ENCODE measurements at regions not wholly inside any gene's neighbourhood (a gene's known extent, or its start where the extent isn't known, plus 50 kb on each side); places are given as distances from the start of the nearest gene placed in this dataset.

DNA sequence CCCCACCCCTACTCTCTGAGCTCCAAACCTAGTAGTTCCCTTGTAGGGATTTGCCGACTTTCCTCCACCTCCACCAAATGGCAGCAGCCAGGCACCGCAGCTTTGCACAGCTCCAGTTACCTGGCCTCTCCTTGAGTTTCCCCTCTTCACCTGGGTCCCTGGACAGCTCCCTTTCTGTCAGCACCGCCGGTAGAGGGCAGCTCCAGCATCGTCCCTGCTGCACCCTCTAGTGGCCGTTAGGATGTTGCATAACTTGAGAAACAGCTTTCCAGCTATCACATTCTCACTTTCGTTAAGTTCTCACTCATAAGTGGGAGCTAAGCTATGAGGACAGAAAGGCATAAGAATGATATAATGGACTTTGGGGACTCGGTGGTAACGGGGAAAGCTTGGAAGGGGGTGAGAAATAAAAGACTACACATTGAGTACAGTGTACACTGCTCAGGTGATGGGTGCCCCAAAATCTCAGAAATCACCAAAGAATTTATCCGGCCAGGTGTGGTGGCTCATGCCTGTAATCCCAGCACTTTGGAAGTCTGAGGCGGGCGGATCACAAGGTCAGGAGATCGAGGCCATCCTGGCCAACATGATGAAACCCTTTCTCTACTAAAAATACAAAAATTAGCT is 60.4 kb upstream of the OLFM4 start:
- peak; percentile 78 for TF ChIP-seq CTCF (IDR thresholded peaks at IDR 0.05; ENCODE audit: extremely low read depth, low read depth, low read length)
- Histone ChIP-seq H3K4me1 (ENCODE audit: insufficient read depth, low read length) (no peaks in the 10 kb centered on the region), H3K79me2 (ENCODE audit: insufficient read depth, low read length) (no peaks in the 10 kb centered on the region)

DNA sequence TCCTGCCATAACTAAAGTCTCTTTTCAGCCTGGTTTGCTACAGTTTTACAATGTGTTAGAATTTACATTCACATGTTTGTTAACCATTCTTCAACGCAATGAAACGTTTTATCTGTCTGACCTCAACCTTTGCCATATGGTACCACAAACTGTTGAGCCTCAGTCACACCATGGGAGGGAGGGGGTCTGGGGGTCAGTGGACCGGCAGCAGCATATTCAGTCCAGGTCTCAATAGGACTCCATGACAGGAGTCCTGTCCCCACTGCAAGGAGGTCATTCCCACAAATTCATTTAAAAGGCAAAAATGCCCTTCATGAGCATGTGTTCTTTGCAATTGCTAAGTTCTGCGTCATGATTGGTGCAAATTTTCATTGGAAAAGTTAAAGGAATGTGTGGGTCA is 66.6 kb upstream of the OLFM4 start:
- TF ChIP-seq CTCF (IDR thresholded peaks at IDR 0.05; ENCODE audit: extremely low read depth, low read depth, low read length) = no peak
- no peak overlapping the region for H3K27ac ChIP-seq (ENCODE audit: low read depth, low read length)
- H3K4me3 ChIP-seq (ENCODE audit: insufficient read depth, low read length) = no peak overlapping the region
- H3K9me3 ChIP-seq (ENCODE audit: low read depth, low read length) = no peaks in the 10 kb centered on the region
- no peaks in the 10 kb centered on the region for H3K27me3 ChIP-seq (ENCODE audit: insufficient read depth, low read length)
- no peak for DNase-seq (ENCODE audit: insufficient read length, low spot score, missing footprints)
- no peak overlapping the region for H3K4me2 ChIP-seq (ENCODE audit: insufficient read depth, low read length)
- no peak overlapping the region for H2AFZ ChIP-seq (ENCODE audit: low read length)
- H3K79me2 ChIP-seq (ENCODE audit: insufficient read depth, low read length) = no peaks in the 10 kb centered on the region
- no peaks in the 10 kb centered on the region for H3K4me1 ChIP-seq (ENCODE audit: insufficient read depth, low read length)
- no peaks in the 10 kb centered on the region for H3K36me3 ChIP-seq (ENCODE audit: insufficient read depth, low read length)
- H4K20me1 ChIP-seq (ENCODE audit: insufficient read depth, low read length) = no peaks in the 10 kb centered on the region

More for the DNA sequence above, 60.4 kb upstream of the OLFM4 start:
- Histone ChIP-seq H3K27ac (ENCODE audit: low read depth, low read length) (no peak overlapping the region), H3K27me3 (ENCODE audit: insufficient read depth, low read length) (no peaks in the 10 kb centered on the region), H4K20me1 (ENCODE audit: insufficient read depth, low read length) (no peaks in the 10 kb centered on the region), H3K4me3 (ENCODE audit: insufficient read depth, low read length) (no peak overlapping the region), H3K4me2 (ENCODE audit: insufficient read depth, low read length) (no peak overlapping the region), H3K9me3 (ENCODE audit: low read depth, low read length) (no peaks in the 10 kb centered on the region), H3K36me3 (ENCODE audit: insufficient read depth, low read length) (no peaks in the 10 kb centered on the region), H2AFZ (ENCODE audit: low read length) (no peak overlapping the region)
- peak; percentile 85 for DNase-seq (ENCODE audit: insufficient read length, low spot score, missing footprints)

DNA sequence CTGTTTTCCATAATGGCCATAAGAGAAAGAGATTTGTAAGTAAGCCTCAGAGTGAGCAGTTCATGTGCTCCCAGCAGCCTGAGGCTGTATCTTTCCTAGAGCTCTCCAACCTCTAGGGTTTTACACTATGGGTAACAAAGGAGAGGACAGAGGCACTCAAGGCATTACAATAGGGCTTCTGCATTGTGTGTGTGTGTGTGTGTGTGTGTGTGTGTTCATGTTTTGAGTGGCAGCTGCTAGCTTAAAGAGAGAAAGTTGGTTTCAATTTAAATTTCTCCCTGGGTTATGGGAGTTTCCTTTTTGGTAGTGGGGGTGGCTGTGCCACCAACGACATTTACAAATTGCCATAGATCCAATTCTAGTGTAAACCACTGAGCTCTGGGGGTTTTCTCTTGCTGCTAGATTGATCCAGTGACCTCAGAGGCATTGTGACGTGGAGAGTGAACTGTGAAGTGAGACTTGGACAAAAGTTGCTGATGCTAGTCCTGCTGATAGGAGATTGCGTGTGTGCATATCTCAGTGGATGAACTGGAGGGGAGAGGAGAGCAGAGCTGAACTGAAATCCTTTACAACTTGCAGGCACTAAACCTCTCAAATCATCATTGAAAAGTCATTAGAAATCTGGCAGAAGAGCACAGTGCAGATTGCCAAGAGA is 67.2 kb upstream of the OLFM4 start:
- Histone ChIP-seq H3K27me3 (ENCODE audit: insufficient read depth, low read length) (no peaks in the 10 kb centered on the region), H3K27ac (ENCODE audit: low read depth, low read length) (no peak overlapping the region), H4K20me1 (ENCODE audit: insufficient read depth, low read length) (no peaks in the 10 kb centered on the region), H3K9me3 (ENCODE audit: low read depth, low read length) (no peaks in the 10 kb centered on the region), H3K4me1 (ENCODE audit: insufficient read depth, low read length) (no peaks in the 10 kb centered on the region), H3K79me2 (ENCODE audit: insufficient read depth, low read length) (no peaks in the 10 kb centered on the region), H2AFZ (ENCODE audit: low read length) (no peak overlapping the region), H3K4me2 (ENCODE audit: insufficient read depth, low read length) (no peak overlapping the region), H3K4me3 (ENCODE audit: insufficient read depth, low read length) (no peak overlapping the region), H3K36me3 (ENCODE audit: insufficient read depth, low read length) (no peaks in the 10 kb centered on the region)
- no peak for TF ChIP-seq CTCF (IDR thresholded peaks at IDR 0.05; ENCODE audit: extremely low read depth, low read depth, low read length)
- no peak for DNase-seq (ENCODE audit: insufficient read length, low spot score, missing footprints)

- no peak for DNase-seq (ENCODE audit: insufficient read length, low spot score, missing footprints)
- Histone ChIP-seq H3K9me3 (ENCODE audit: low read depth, low read length) (no peaks in the 10 kb centered on the region), H3K79me2 (ENCODE audit: insufficient read depth, low read length) (no peaks in the 10 kb centered on the region), H3K4me1 (ENCODE audit: insufficient read depth, low read length) (no peaks in the 10 kb centered on the region), H2AFZ (ENCODE audit: low read length) (no peak overlapping the region), H3K27me3 (ENCODE audit: insufficient read depth, low read length) (no peaks in the 10 kb centered on the region), H3K4me3 (ENCODE audit: insufficient read depth, low read length) (no peak overlapping the region), H4K20me1 (ENCODE audit: insufficient read depth, low read length) (no peaks in the 10 kb centered on the region), H3K36me3 (ENCODE audit: insufficient read depth, low read length) (no peaks in the 10 kb centered on the region), H3K4me2 (ENCODE audit: insufficient read depth, low read length) (no peak overlapping the region), H3K27ac (ENCODE audit: low read depth, low read length) (no peak overlapping the region)
- TF ChIP-seq CTCF (IDR thresholded peaks at IDR 0.05; ENCODE audit: extremely low read depth, low read depth, low read length) = no peak
These were observed 73.1 kb upstream of the OLFM4 start for GRCh38 chr13:52955472-52955874.
